ENCODE measurements at regions not wholly inside any gene's neighbourhood (a gene's known extent, or its start where the extent isn't known, plus 50 kb on each side); places are given as distances from the start of the nearest gene placed in this dataset.

DNA sequence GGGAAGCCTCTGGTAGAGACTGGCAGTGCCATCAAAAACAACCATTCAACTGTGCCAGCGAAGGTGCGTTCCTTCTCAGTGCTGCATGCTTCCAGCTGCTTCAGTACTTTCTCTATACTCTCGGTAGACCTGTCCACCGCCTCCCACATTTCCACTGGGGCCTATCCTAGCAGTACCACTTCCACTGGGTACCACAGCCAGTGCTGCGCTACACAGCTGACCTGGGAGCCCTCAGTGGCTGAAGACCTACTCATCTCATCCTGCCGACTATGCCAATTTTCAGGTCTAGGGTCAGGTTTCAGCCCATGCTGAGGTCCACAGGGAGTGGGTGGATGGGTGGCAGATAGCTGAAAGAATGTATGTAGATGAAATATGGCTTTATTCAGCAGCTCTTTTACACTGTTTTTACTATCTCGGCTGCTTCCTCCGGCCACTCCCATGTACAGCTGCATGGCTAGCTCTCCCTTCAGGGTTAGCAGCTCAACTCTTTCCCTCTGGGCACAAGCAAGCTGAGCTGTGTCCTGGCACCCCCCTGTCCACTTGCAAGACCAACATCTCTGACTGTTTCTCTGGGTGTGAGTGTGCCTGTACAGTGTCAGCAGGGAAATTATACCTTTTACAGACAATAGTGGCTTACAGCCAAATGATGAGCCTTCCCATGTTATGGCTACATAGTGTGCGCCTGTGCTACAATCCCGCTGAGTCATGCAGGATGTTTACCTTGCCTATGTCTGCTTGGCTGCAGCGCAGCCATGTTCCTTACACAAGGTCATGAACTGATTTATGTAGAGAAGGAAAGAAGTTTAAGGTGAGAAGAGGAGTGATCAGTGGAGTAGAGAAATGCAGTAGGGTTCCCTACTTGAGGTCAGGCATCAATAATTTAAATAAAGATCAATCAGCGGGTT, 125.7 kb upstream of the DDHD1 start:
- TF ChIP-seq, protein P1, sequence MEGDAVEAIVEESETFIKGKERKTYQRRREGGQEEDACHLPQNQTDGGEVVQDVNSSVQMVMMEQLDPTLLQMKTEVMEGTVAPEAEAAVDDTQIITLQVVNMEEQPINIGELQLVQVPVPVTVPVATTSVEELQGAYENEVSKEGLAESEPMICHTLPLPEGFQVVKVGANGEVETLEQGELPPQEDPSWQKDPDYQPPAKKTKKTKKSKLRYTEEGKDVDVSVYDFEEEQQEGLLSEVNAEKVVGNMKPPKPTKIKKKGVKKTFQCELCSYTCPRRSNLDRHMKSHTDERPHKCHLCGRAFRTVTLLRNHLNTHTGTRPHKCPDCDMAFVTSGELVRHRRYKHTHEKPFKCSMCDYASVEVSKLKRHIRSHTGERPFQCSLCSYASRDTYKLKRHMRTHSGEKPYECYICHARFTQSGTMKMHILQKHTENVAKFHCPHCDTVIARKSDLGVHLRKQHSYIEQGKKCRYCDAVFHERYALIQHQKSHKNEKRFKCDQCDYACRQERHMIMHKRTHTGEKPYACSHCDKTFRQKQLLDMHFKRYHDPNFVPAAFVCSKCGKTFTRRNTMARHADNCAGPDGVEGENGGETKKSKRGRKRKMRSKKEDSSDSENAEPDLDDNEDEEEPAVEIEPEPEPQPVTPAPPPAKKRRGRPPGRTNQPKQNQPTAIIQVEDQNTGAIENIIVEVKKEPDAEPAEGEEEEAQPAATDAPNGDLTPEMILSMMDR (conservative IDR thresholded peaks at IDR 0.05) = no peak
- no peak for TF ChIP-seq EZH2 (IDR thresholded peaks at IDR 0.05; ENCODE audit: low read depth)
